HG02973 (cell line): ENCODE measurements at regions not wholly inside any gene's neighbourhood (a gene's known extent, or its start where the extent isn't known, plus 50 kb on each side); places are given as distances from the start of the nearest gene placed in this dataset.

Source experiments
- ATAC-seq: cut with Tn5 transposase; IDR thresholded peaks from one replicate; pipeline ENCODE4 v1.9.1; 2021; ENCODE audit warnings: moderate library complexity; ENCODE audit not compliant: unreplicated experiment

GRCh38 chr9:91039835-91040140 is 238.2 kb downstream of the SYK start:
- ATAC-seq = no peak

GRCh38 chr9:91040371-91041215 is 239.0 kb downstream of the SYK start:
- no peak for ATAC-seq

GRCh38 chr9:91042024-91042423 is 240.4 kb downstream of the SYK start:
- ATAC-seq = no peak

- ATAC-seq = no peak
Measured at GRCh38 chr9:91042541-91042940, 240.9 kb downstream of the SYK start.

- no peak for ATAC-seq
Measured at GRCh38 chr9:91043056-91043810, 241.6 kb downstream of the SYK start.

- ATAC-seq = no peak
Measured at GRCh38 chr9:91043811-91044175, 242.2 kb downstream of the SYK start.

GRCh38 chr9:91044354-91044753 is 242.7 kb downstream of the SYK start:
- ATAC-seq = no peak

- ATAC-seq = no peak
Measured at GRCh38 chr9:91045041-91045440, 243.4 kb downstream of the SYK start.

GRCh38 chr9:91047529-91047928 is 245.9 kb downstream of the SYK start:
- no peak for ATAC-seq

GRCh38 chr9:91047993-91048607 is 246.5 kb downstream of the SYK start:
- no peak for ATAC-seq

GRCh38 chr9:91048749-91049148 is 247.1 kb downstream of the SYK start:
- no peak for ATAC-seq

GRCh38 chr9:91053824-91054223 is 252.2 kb downstream of the SYK start:
- no peak for ATAC-seq

- no peak for ATAC-seq
Measured at GRCh38 chr9:91055845-91056244, 254.2 kb downstream of the SYK start.

GRCh38 chr9:91056486-91056885 is 254.9 kb downstream of the SYK start:
- no peak for ATAC-seq

- no peak for ATAC-seq
Measured at GRCh38 chr9:91056917-91057316, 255.3 kb downstream of the SYK start.

- no peak for ATAC-seq
Measured at GRCh38 chr9:91059713-91060112, 258.1 kb downstream of the SYK start.

GRCh38 chr9:91060520-91061343 is 259.1 kb downstream of the SYK start:
- no peak for ATAC-seq

GRCh38 chr9:91061506-91061905 is 259.9 kb downstream of the SYK start:
- no peak for ATAC-seq

- no peak for ATAC-seq
Measured at GRCh38 chr9:91062281-91062680, 260.7 kb downstream of the SYK start.

GRCh38 chr9:91063471-91063870 is 261.9 kb downstream of the SYK start:
- ATAC-seq = no peak
